ENCODE measurements at regions not wholly inside any gene's neighbourhood (a gene's known extent, or its start where the extent isn't known, plus 50 kb on each side); places are given as distances from the start of the nearest gene placed in this dataset.

GRCh38 chr2:238703436-238703835 is 144.4 kb upstream of the TWIST2 start:
- no peak for TF ChIP-seq CTCF (IDR thresholded peaks at IDR 0.05)
- TF ChIP-seq POLR2A (IDR thresholded peaks at IDR 0.05), result no peak
